K562 (cell line): ENCODE measurements at regions not wholly inside any gene's neighbourhood (a gene's known extent, or its start where the extent isn't known, plus 50 kb on each side); places are given as distances from the start of the nearest gene placed in this dataset.

ENCODE experiments used
- ATAC-seq: fragments of 200-7000 bp; cut with Tn5 transposase; 3 replicates; pipeline ENCODE4 v1.9.1; 2020; ENCODE audit warnings: moderate library complexity
- BruUV-seq: library from RNA; stranded (reverse); fragments of 400-500 nt; replicated peaks from 2 replicates; lab custom pipeline; 2021; lab: Mats Ljungman, UMichigan
- CTCF ChIA-PET: fragments of 300-600 bp; formaldehyde crosslinking; extraction: SDS; loops from one replicate; lab custom pipeline; 2021; ENCODE audit warnings: low intra/inter-chr PET ratio; lab: Yijun Ruan, JAX
- POLR2A ChIA-PET: fragments of 300-600, 350-650 bp; sonication (Branson Sonifier 250); formaldehyde crosslinking; extraction: SDS; loops from one replicate; lab custom pipeline; 2021; ENCODE audit warnings: antibody characterized with exemption, inconsistent platforms; lab: Yijun Ruan, JAX
- DNase-seq, 4 experiments: peaks; one replicate each; pipeline versions ENCODE4 v3.0.0 to v3.0.0-alpha.2; 2011 to 2018; ENCODE audit warnings: low spot score in 3 of 4, mixed read lengths in 3 of 4; ENCODE audit errors: extremely low read depth in 1 of 4
- FAIRE-seq: peaks from 2 replicates; lab custom pipeline; 2011; peaks lifted over from hg19 to GRCh38; lab: Jason Lieb, UNC
- H2AFZ ChIP-seq: 2 replicates; pipeline ENCODE4 v1.6.0; 2011; ENCODE audit warnings: low read depth, low read length, control low read depth, inconsistent platforms
- H3K27ac ChIP-seq: fragments of 200-600 bp; 3 replicates; pipeline ENCODE4 v1.8.0; 2011; ENCODE audit warnings: low read depth, mild to moderate bottlenecking, control low read depth, inconsistent platforms, low read length, moderate library complexity, mixed read lengths; ENCODE audit errors: extremely low read depth
- H3K27me3 ChIP-seq, 2 experiments: fragments of 300-600 bp in 1 of 2; 2 replicates in 1 of 2; 3 replicates in 1 of 2; pipeline versions ENCODE4 v1.6.0 to v1.8.0; 2011; ENCODE audit warnings: inconsistent platforms in 2 of 2, low read length in 2 of 2, mild to moderate bottlenecking in 1 of 2, mixed read lengths in 1 of 2, moderate library complexity in 1 of 2; ENCODE audit not compliant: control insufficient read depth in 2 of 2, insufficient read depth in 2 of 2
- H3K36me3 ChIP-seq: fragments of 300-600 bp; 3 replicates; pipeline ENCODE4 v1.8.0; 2011; ENCODE audit warnings: mild to moderate bottlenecking, low read length, inconsistent platforms; ENCODE audit not compliant: control insufficient read depth, insufficient read depth
- H3K4me1 ChIP-seq, 2 experiments: fragments of 200-600 bp in 1 of 2; replicated peaks in 1 of 2; 2 replicates in 1 of 2; 3 replicates in 1 of 2; pipeline versions ENCODE4 v1.5.1 to v1.8.0; 2011; ENCODE audit warnings: inconsistent platforms in 2 of 2, low read length in 2 of 2, mild to moderate bottlenecking in 1 of 2, mixed read lengths in 1 of 2, moderate library complexity in 1 of 2; ENCODE audit not compliant: control insufficient read depth in 2 of 2, insufficient read depth in 2 of 2
- H3K4me2 ChIP-seq: 2 replicates; pipeline ENCODE4 v1.6.1; 2011; ENCODE audit warnings: low read length, control low read depth, inconsistent platforms, mixed read lengths; ENCODE audit not compliant: insufficient read depth
- H3K4me3 ChIP-seq: fragments of 200-600 bp; sonication (generic), shearing (Covaris generic); 2 replicates; pipeline ENCODE4 v1.5.1; 2016; ENCODE audit warnings: control low read depth, inconsistent platforms
- H3K79me2 ChIP-seq: fragments of 200-600 bp; 3 replicates; pipeline ENCODE4 v1.8.0; 2011; ENCODE audit warnings: low read length, inconsistent platforms; ENCODE audit not compliant: control insufficient read depth, insufficient read depth
- H3K9ac ChIP-seq, 2 experiments: 2 replicates each; pipeline versions ENCODE4 v1.6.0 to v1.6.1; 2011; ENCODE audit warnings: low read depth in 2 of 2, low read length in 2 of 2, control low read depth in 1 of 2, inconsistent platforms in 1 of 2, mild to moderate bottlenecking in 1 of 2, mixed read lengths in 1 of 2; ENCODE audit not compliant: insufficient read depth in 1 of 2
- H3K9me1 ChIP-seq: one replicate; pipeline ENCODE4 v1.6.0; 2011; ENCODE audit warnings: inconsistent platforms, mild to moderate bottlenecking, low read length, moderate library complexity; ENCODE audit not compliant: control insufficient read depth, insufficient read depth
- H3K9me3 ChIP-seq: replicated peaks from 2 replicates; pipeline ENCODE4 v1.5.1; 2011; ENCODE audit warnings: low read depth, low read length, inconsistent platforms; ENCODE audit not compliant: control insufficient read depth, insufficient read depth
- H4K20me1 ChIP-seq: replicated peaks from 2 replicates; pipeline ENCODE4 v1.6.1; 2011; ENCODE audit warnings: low read length, inconsistent platforms, mixed read lengths; ENCODE audit not compliant: control insufficient read depth, insufficient read depth
- CBFA2T3 ChIP-seq: fragments of 450-650 bp; IDR thresholded peaks from 2 replicates; pipeline ENCODE4 v1.6.1; 2017
- CBX2 ChIP-seq: fragments of 200-600 bp; sonication (generic); IDR thresholded peaks from one replicate; pipeline ENCODE4 v1.6.1; 2012; ENCODE audit warnings: mild to moderate bottlenecking, low read length, inconsistent platforms; ENCODE audit not compliant: insufficient read depth, poor library complexity, severe bottlenecking
- CHD2 ChIP-seq: IDR thresholded peaks from 2 replicates; pipeline ENCODE4 v1.6.1; 2011; ENCODE audit warnings: low read depth, low read length
- HCFC1 ChIP-seq: IDR thresholded peaks from 2 replicates; pipeline ENCODE4 v1.6.1; 2012; ENCODE audit warnings: low read depth, low read length, improper control_type of control experiment
- NFE2 ChIP-seq: IDR thresholded peaks from 2 replicates; pipeline ENCODE4 v1.6.1; 2014; ENCODE audit warnings: antibody characterized with exemption, low read depth
- POLR2AphosphoS5 ChIP-seq: IDR thresholded peaks from 2 replicates; pipeline ENCODE4 v1.6.1; 2011; ENCODE audit warnings: mild to moderate bottlenecking, low read depth, low read length, moderate library complexity; ENCODE audit not compliant: control insufficient read depth, insufficient read depth
- SIRT6 ChIP-seq: IDR thresholded peaks from one replicate; pipeline ENCODE4 v1.6.1; 2012; ENCODE audit warnings: low read depth, mild to moderate bottlenecking, control low read depth, inconsistent platforms, low read length, moderate library complexity
- SREBF1 ChIP-seq: fragments of 150-350 bp; IDR thresholded peaks from 2 replicates; pipeline ENCODE4 v1.6.1; 2014; ENCODE audit warnings: antibody characterized with exemption, low read depth, low read length, borderline replicate concordance
- SRSF7 ChIP-seq: fragments of 200-400 bp; formaldehyde crosslinking; optimal IDR thresholded peaks from 2 replicates; pipeline ENCODE3; 2017; ENCODE audit warnings: mild to moderate bottlenecking, low read depth, low read length
- THRAP3 ChIP-seq: fragments of 450-650 bp; IDR thresholded peaks from 2 replicates; pipeline ENCODE4 v1.6.1; 2016; ENCODE audit warnings: mild to moderate bottlenecking, inconsistent platforms, borderline replicate concordance
- ZNF232 ChIP-seq: sonication (generic); formaldehyde crosslinking; IDR thresholded peaks from 2 replicates; pipeline ENCODE4 v1.8.0; 2022; ENCODE audit warnings: mild to moderate bottlenecking, missing genetic modification reagents
- ZNF431 ChIP-seq: sonication (generic); formaldehyde crosslinking; IDR thresholded peaks from 2 replicates; pipeline ENCODE4 v1.8.0; 2022; ENCODE audit warnings: mild to moderate bottlenecking, missing genetic modification reagents
- ZZZ3 ChIP-seq: fragments of 450-650 bp; IDR thresholded peaks from 2 replicates; pipeline ENCODE4 v1.6.1; 2016; ENCODE audit warnings: antibody characterized with exemption, mild to moderate bottlenecking, moderate library complexity
- WGBS: fragments of 100-300 bp; shearing (Covaris generic); methylation state at CpG from one replicate; pipeline ENCODE4 v1.1.6; 2016; ENCODE audit warnings: low coverage, mixed read lengths; ENCODE audit not compliant: insufficient coverage; ENCODE audit errors: missing lambda C conversion rate; 5-methylcytosine and 5-hydroxymethylcytosine counted together
- in situ Hi-C: fragments of 300-500 bp; cut with MboI; formaldehyde crosslinking; loops from 4 replicates; pipeline ENCODE4 v1.15.0; 2018; ENCODE audit warnings: inconsistent platforms, mixed read lengths
- intact Hi-C: fragments of 100-400 bp; cut with micrococcal nuclease; formaldehyde crosslinking; loops from 2 replicates; pipeline ENCODE4 v1.14.2; 2022
- TF ChIP-seq, protein P1 (sequence below): sonication (generic); formaldehyde crosslinking; IDR thresholded peaks from 2 replicates; pipeline ENCODE4 v1.8.0; 2023; ENCODE audit warnings: mild to moderate bottlenecking, missing genetic modification reagents

DNA sequence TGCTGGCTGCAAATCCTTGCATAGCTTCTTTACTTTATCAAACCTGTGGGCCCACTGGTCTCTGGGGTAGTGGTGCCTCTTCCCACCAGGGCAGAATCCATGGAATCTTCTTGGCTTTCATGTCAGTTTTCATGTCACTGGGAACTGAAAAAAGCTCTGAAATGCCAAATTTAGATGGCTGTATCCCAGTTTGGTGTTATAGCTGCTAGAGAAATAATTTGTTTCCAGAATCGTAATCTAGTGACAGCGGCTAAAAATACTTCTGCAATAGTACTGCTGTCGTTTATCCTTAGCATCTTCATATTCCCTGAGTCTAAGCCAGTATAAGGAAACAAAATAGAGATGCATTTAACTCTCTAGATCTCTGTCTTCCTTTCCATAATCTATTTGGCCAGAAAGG, 983.4 kb upstream of the FAT3 start:
- no peaks in the 10 kb centered on the region for H4K20me1 ChIP-seq
- intact Hi-C loops = no loop called here
- in situ Hi-C loops = no loop called here
- ChIA-PET CTCF (no interaction called here), POLR2A (no interaction called here)
- no TSS peak for BruUV-seq
- WGBS = 2% methylated on average over 3 of the region's 3 CpGs
- no peaks in the 10 kb centered on the region for H3K79me2 ChIP-seq
- no peak overlapping the region for H3K4me3 ChIP-seq
- TF ChIP-seq SIRT6 (no peak), SREBF1 (no peak), NFE2 (no peak), CBFA2T3 (no peak), ZNF431 (CRISPR knock-in tag) (no peak), CHD2 (no peak), ZZZ3 (no peak), HCFC1 (no peak), SRSF7 (no peak)
- H3K9me3 ChIP-seq = no peaks in the 10 kb centered on the region
- FAIRE-seq (no peak), DNase-seq (no peak), ATAC-seq (no peak)
- no peaks in the 10 kb centered on the region for H3K36me3 ChIP-seq
- no peaks in the 10 kb centered on the region for H3K27me3 ChIP-seq
- H2AFZ ChIP-seq = no peak overlapping the region
- no peaks in the 10 kb centered on the region for H3K4me1 ChIP-seq
- H3K27ac ChIP-seq = no peak overlapping the region
- no peaks in the 10 kb centered on the region for H3K9me1 ChIP-seq
- no peak overlapping the region for H3K4me2 ChIP-seq
- H3K9ac ChIP-seq = no peak overlapping the region

DNA sequence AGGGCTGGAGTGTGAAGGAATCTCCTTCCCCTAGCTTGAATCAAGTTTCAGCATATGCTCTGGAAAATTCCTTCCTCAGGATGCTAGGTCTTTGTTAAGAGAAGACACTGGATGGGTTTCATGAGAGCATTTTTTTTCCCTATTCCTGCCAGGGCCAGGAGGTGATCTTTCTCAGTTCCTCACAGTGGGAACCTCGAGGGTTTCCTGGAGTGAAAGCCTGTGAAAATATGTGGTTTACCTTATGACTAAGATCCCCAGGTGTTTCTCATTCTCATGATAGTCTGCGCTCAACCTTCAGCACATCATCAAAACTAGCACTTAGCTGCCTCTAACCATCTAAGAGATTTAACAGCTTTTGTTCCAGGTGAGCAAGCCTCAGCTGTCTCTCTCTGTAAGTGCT, 985.3 kb upstream of the FAT3 start:
- FAIRE-seq (no peak), ATAC-seq (no peak), DNase-seq (no peak)
- TF ChIP-seq, protein P1, sequence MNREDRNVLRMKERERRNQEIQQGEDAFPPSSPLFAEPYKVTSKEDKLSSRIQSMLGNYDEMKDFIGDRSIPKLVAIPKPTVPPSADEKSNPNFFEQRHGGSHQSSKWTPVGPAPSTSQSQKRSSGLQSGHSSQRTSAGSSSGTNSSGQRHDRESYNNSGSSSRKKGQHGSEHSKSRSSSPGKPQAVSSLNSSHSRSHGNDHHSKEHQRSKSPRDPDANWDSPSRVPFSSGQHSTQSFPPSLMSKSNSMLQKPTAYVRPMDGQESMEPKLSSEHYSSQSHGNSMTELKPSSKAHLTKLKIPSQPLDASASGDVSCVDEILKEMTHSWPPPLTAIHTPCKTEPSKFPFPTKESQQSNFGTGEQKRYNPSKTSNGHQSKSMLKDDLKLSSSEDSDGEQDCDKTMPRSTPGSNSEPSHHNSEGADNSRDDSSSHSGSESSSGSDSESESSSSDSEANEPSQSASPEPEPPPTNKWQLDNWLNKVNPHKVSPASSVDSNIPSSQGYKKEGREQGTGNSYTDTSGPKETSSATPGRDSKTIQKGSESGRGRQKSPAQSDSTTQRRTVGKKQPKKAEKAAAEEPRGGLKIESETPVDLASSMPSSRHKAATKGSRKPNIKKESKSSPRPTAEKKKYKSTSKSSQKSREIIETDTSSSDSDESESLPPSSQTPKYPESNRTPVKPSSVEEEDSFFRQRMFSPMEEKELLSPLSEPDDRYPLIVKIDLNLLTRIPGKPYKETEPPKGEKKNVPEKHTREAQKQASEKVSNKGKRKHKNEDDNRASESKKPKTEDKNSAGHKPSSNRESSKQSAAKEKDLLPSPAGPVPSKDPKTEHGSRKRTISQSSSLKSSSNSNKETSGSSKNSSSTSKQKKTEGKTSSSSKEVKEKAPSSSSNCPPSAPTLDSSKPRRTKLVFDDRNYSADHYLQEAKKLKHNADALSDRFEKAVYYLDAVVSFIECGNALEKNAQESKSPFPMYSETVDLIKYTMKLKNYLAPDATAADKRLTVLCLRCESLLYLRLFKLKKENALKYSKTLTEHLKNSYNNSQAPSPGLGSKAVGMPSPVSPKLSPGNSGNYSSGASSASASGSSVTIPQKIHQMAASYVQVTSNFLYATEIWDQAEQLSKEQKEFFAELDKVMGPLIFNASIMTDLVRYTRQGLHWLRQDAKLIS (CRISPR knock-in tag) = no peak
- TF ChIP-seq ZNF232 (no peak), POLR2AphosphoS5 (no peak), THRAP3 (no peak), CBX2 (no peak)
- ChIA-PET CTCF (no interaction called here), POLR2A (no interaction called here)
- Histone ChIP-seq H4K20me1 (no peaks in the 10 kb centered on the region), H3K9ac (no peak overlapping the region), H3K9me3 (no peaks in the 10 kb centered on the region), H2AFZ (no peak overlapping the region), H3K4me1 (no peaks in the 10 kb centered on the region), H3K4me3 (no peak overlapping the region), H3K9me1 (no peaks in the 10 kb centered on the region), H3K79me2 (no peaks in the 10 kb centered on the region), H3K36me3 (no peaks in the 10 kb centered on the region), H3K27ac (no peak overlapping the region), H3K4me2 (no peak overlapping the region), H3K27me3 (no peaks in the 10 kb centered on the region)
- no TSS peak for BruUV-seq
- WGBS = 0% methylated on average over 2 of the region's 2 CpGs
- intact Hi-C loops (no loop called here), in situ Hi-C loops (no loop called here)
